HG03159 (cell line): ENCODE measurements at regions not wholly inside any gene's neighbourhood (a gene's known extent, or its start where the extent isn't known, plus 50 kb on each side); places are given as distances from the start of the nearest gene placed in this dataset.
"Not testable (repeated sequence)": the region's sequence is repeated elsewhere in the genome, so short reads cannot be mapped to it uniquely, and the experiment has no call there.

Experiments
- ATAC-seq: cut with Tn5 transposase; IDR thresholded peaks from one replicate; pipeline ENCODE4 v1.9.1; 2021; ENCODE audit warnings: mild to moderate bottlenecking, moderate library complexity; ENCODE audit not compliant: unreplicated experiment

DNA sequence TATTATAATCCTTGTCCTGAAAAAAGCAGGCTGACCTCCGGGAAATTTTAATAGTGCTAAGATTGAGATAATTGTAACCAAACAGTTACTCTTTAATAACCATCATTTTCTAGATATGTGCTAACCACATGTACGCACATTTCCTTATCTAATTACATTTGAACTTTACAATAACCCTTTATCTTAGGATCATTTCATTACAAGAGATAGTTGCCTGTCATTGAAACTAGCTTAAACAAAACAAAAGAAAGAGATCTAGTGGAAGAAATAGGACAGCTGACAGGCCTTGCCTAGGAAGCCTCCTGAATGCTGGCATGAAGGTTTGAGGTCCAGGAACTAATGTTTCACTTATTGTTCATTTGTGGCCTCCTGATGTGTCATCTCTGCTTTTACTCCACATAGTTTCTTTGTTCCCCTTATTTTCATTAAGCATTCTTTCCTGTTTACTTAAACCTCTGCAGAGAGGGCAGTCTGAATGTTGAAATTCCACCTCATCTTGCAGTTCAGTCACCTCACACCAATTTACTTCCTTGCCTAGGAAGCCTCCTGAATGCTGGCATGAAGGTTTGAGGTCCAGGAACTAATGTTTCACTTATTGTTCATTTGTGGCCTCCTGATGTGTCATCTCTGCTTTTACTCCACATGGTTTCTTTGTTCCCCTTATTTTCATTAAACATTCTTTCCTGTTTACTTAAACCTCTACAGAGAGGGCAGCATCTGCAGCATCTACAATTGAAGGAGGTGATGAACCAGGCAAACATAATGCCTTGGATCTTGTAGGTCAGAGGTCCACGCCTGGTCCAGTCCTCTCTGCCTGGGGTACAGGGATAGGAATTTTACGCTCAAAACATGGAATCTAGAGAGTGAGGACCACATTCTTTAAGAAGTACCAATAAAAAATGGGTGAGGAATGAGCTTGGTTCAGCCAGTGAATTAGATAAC, 247.5 kb downstream of the SPATA31A6 start:
- ATAC-seq = peak; percentile 35

DNA sequence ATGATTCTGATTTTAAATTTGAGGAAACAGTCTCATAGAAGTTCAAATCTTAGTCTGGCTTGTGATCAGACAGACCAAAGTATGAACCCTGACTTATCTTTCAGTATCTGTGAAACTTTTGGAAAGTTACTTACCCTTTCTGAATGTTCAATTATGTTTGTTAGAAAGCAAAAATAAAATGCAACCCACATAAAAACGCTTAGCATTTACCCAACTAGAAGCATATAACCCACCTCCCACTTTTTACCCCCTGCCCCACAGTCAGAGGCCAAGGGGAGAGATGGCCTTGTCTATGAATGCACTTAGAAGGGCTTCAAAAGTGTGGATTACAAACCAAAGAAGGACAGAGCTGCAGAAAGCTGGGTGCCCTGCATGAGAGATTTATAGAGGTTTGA, 248.2 kb downstream of the SPATA31A6 start:
- ATAC-seq = not testable (repeated sequence)

DNA sequence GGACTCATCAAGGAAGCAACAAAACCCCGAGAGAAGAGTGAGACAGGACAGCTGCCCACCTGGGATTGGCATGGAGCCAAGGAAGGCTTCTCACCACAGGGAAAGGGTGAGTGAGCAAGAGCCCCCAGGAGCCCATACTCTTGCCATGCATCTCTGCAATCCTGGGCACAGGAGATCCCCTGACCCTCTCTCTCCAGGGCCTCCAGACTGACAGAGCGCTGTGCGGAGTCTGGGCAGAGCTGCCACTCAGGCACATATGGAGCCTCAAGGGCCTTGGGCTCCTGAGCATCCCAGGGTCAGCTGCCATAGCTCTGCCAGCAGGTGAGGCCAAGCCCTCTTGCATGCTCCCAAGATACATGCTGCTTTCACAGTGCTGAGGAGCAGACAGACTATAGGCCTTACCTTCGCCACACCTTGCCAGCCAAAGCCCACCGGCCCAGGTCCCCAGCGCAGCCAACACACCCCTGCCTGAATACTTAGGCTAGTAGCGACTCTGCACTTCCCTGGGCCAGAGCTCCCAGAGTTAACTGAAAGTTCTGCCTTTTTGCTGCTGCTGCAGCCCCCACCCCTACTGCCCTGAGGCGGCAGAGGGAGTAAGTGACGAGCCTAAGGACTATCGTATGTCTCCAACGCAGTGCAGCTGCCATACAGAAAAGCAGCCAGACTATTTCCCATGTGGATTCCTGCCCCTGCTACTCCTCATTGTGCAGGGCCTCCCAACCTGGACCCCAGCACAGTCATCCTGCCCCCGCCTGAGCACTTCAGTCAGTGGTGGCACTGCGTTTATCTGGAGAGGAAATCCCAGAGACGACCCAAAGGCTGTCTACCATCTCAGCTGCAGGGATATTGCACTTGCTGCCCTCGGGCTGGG, 251.6 kb downstream of the SPATA31A6 start:
- not testable (repeated sequence) for ATAC-seq

DNA sequence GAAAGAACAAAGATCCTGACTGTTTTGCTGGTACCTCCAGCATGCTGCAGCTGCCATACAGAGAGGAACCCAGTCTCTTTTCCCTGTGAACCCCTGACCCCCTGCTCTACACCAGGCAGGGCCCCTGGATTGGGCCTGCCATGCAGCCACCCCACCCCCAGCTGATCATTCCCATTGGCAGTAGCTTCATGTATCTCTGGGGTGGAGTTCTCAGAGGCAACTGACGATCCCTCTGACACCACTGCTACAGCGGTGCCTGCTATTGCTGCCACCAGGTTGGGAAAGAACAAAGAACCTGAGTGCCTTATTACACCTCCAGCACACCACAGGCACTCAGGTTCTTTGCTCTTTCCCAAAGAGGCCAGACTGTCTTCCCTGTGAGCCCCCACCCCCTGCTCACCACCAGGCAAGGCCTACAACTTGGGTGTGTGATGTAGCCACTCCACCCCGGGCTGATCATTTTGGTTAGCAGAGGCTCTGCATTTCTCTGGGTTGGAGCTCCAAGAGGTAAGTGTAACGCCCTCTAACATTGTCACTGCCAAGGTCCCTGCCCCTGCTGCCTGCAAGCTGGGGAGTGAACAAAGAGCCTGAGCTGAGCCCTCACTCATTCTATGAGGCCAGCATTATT, 252.4 kb downstream of the SPATA31A6 start:
- ATAC-seq = not testable (repeated sequence)

DNA sequence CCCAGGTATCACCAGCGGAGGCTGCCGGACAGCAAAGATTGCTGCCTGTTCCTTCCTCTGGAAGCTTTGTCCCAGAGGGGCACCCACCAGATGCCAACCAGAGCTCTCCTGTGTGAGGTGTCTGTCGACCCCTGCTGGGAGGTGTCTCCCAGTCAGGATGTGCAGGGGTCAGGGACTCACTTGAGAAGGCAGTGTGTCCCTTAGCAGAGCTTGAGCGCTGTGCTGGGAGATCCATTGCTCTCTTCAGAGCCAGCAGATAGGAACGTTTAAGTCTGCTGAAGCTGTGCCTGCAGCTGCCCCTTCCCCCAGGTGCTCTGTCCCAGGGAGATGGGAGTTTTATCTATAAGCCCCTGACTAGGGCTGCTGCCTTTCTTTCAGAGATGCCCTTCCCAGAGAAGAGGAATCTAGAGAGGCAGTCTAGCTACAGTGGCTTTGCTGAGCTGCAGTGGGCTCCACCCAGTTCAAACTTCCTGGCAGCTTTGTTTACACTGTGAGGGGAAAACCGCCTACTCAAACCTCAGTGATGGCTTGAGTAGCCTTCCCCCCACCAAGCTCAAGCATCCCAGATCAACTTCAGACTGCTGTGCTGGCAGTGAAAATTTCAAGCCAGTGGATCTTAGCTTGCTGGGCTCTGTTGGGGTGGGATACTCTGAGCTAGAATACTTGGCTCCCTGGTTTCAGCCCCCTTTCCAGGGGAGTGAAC, 253.7 kb downstream of the SPATA31A6 start:
- not testable (repeated sequence) for ATAC-seq

DNA sequence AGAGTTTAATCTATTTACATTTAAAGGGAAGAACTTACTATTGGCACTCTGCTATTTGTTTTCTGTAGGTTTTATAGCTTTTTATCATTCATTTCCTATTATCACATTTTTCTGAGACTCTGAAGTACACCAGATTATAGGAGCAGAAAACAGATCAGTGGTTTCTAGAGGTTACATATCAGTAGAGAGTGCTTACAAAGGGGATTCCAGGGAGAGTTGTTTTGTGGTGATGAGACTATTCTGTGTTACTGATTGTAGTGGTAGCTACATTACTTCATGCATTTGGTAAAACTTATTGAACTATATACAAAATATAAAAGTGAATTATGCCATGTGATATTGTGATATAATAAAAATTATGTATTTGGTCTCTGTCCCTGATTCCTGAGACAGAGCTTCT, 259.2 kb downstream of the SPATA31A6 start:
- ATAC-seq = not testable (repeated sequence)

DNA sequence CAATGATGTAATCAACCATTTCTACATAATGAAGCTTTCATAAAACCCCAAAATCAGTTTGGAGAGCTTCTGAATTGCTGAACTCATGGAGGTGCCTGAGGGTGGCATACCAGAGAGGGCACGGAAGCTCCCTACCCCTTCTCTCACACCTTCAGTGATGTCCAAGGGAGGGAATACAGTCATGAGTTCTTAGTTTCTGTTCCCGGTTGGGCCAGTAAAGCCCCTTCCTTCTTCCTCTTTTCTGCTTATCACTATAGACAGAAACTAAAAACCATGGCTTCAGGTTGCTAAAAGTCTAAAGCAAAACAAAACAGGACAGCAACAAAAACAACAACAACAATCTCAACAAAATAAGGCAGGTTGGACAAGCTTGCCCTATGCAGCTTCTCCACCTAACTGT, 260.0 kb downstream of the SPATA31A6 start:
- ATAC-seq = peak; percentile 82

DNA sequence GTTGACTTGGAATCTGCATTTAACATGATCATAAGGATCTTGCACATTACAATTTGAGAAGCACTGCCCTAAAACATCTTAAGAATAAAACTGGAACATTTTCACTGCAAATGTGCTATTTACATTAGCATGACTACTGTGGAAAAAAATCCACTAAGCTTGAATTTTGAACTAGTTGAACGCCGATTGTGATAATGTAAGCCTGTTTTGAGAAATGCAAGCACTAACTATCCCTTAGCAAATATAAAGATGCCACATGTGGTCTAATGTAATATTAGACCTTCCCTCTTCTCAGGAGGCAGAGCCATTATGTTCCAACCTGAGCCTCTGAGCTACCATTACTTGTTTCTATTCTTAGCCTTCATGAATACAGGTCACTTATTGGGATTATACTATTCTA, 278.0 kb downstream of the SPATA31A6 start:
- ATAC-seq = not testable (repeated sequence)

DNA sequence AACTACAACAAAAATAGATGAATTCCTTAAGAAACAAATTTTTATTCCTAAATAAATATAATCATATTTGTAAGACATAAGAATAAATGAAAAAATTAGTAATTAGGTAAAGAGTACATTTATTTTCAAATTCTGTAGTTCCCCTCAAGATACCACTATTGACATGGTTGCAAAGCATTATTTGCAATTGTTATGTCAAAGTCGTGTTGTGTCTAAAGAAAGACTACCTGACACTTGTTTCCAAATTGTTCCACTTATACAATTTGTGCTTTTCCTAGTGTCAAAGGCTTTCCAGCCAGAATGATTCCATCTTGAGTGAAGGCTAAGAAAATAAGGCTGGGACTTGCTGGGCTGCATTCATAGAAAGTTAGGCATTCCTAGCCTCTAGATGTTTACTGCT, 278.4 kb downstream of the SPATA31A6 start:
- ATAC-seq = not testable (repeated sequence)

DNA sequence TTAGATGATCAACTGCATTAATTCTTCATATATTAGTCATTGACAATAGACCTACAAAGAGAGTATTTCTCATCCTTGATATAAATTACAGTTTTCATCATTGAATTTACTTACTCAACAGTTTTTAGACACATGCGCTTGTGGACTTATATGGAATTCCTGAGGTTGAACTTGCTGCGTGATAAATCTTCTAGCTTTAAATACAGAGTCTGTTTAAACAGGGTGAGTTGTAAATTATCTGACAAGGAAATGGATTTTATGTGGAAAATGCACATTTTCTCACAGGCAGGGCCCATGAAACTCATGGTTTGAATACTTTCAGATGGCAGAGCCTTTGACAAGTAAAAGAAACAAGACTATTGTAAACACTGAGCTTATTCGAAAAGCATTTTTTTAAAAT, 280.5 kb downstream of the SPATA31A6 start:
- ATAC-seq = not testable (repeated sequence)

DNA sequence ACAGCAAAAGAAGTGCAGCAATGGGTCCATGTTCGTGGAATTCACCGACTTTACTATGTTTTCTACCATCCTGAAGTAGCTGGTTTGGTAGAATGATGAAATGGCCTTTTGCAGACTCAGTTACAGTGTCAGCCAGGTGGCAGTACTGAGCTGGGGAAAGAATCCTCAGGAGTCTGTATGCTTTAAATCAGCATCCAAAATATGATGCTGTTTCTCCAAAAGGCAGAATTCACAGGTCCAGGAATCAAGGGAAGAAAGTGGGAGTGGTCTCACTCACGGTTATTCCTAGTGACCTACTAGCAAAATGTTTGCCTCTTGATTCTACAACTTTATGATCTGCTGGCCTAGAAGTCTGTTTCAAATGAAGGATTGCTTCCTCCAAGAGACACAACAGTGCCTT, 287.1 kb downstream of the SPATA31A6 start:
- ATAC-seq = not testable (repeated sequence)

DNA sequence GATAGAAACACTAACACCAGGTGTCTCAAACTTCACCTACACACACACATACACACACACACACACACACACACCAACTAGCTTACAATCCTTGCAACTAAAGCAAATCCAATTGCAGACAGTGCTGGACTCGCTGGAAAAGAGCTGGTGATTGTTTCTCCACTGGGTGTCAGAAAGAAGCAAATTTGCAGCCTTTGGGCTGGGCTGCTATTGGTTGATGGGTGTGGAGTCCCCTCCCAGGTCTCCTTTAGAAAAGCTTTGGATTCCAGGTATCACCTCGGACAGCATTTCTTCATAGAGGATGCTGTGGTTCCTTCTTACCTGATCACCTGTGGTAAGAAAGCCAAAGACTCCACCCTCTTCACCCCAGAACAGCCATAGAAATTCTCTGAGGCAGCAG, 307.5 kb downstream of the SPATA31A6 start:
- not testable (repeated sequence) for ATAC-seq

DNA sequence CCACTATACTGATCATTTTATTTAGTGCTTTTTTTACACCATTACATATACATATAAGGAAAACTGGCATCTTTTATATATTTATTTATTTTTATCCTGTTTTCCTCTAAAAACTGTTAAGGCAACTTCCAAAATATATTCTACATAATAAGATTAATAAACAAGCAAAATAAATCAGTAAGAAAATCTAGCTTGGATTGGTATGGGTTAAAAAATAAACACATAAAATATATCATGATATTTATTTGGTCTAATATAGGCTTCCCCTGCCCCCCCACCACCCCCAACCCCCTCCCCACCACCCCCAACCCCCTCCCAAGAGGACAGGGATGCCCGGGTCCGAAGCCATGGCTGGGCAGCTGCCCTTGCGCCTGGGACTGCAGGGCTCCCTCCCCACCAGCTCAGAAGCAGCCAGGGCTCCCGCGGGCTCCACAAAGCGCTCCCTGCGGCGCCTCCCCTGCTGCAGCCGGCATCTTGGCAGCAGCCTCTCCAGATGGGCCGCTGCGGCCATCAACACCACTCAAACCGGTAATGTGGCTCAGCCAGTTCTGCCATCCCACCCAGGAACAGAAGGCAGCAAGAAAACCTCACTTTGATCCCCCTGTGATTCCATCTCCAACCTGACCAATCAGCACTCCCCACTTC, 319.3 kb downstream of the SPATA31A6 start:
- not testable (repeated sequence) for ATAC-seq

DNA sequence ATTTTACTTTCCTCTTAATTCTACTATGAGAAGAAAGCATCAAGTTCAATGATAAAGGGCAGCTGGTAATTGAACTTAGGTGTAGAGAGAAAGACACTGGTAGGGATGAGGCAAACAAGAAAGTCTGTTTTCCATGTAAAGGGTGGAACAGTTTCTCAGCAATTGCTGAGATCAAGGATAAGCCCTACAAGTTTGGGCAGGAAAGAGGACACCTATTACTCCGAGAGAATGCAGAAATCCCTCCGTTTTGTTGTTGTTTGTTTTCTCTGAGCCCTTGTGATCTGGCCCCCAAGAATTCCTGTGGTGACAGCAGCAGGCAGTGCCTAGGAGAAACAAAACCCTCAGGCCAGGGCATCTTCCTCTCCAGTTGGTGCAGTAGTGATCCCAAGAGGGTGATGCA, 324.7 kb downstream of the SPATA31A6 start:
- ATAC-seq = not testable (repeated sequence)

DNA sequence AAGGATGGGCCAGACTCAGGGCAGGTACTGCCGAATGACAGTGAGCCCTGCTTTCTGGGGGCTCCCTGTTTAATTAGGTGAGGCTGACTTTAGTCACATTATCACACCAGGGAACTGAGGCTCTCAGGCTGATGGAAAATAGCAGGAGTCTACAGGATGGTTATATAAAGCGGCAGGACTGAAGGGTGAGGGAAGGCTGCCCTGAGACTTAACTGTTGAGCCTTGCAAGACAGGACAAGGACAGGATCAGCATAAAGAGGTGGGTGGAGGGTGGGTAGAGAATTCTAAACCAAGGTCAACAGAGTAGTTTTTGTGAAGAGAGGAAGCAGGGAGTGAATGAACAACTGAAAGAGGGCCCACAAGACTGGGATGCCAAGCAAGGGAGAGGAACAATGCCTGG, 330.1 kb downstream of the SPATA31A6 start:
- not testable (repeated sequence) for ATAC-seq

DNA sequence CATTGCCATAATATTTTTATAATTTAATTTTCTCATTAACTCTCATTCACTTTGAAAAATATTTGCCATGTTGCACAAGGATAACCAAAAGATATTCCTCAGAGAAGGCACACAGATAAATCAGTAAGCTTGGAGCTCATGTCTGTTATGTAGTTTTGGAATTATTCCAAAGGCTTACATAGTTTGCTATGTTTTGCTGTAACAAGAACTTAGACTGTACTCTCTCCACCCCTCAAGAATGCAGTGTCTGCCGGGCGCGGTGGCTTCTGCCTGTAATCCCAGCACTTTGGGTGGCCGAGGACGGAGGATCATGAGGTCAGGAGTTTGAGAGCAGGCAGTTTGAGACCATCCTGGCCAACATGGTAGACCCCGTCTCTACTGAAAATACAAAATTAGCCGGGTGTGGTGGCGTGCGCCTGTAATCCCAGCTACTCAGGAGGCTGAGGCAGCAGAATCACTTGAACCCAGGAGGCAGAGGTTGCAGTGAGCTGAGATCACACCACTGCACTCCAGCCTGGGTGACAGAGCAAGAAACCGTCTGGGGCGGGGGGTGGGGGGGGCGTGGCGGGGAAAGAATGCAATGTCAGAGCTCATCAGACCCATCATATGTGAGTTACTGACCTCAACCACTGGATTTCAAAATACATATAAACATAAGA, 351.0 kb downstream of the SPATA31A6 start:
- ATAC-seq = not testable (repeated sequence)

DNA sequence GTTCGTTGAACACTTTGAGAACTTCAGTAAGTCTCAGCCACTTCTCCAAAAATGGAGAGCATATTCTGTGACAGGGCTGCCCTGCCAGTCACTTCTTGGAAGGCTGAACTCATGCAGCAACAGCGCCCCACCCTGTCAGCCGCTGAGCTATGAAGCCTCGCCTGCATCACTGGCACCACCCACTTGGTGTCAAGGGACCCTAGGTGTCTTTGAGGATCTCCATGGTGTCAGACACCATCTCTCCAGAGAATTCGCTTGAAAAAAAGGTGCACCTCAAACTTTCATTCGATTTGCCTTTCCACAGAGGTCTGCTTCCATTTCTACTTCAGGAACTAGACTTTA, 351.5 kb downstream of the SPATA31A6 start:
- peak; percentile 60 for ATAC-seq

DNA sequence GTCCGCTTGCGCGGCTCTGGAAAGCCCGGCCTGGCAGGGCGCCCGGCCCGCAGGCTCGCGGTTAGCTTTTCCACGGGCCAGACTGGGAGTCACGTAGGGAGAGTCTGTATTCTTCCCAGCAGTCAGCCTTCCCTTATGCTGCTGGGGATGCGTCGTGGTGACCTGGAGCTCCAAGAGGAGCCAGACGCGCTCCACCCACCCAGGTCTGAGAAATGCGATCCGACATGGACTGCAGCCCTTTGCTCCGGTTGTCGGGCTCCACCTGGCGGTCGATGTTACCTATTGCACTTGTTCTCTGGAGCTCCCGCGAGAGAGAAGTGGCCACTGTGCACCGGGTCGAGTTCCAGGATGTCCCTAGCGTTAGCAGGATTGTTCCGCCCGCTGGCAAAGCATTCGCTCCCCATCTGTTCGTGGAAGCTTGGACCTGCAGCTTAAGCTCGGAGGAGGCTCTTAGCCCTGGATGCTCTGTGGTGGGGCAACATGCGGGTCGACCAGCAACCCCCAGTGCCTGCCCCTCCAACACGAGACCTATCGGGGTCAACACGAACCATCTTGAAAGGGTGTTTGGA, 367.4 kb downstream of the SPATA31A6 start:
- ATAC-seq = peak; percentile 86

DNA sequence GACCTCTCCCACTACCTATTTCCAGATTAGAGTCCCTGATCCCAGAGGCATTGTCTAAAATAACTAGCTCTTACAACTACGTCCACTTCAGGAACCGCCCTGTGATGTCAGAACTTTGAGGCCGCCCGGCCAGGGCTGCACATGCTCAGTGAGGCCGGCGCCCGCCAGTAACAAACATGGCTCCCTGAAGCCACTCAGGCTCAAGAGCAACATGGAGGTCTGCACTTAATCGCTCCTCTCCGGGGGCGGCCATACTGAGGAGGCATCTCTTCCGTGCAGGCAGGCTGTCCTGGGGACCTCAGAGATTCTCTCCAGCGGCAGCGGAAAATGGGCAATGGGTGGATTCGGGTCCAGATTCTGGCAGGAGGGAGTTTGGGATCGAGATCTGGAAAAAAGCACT, 385.1 kb downstream of the SPATA31A6 start:
- not testable (repeated sequence) for ATAC-seq
